ENCODE measurements at regions not wholly inside any gene's neighbourhood (a gene's known extent, or its start where the extent isn't known, plus 50 kb on each side); places are given as distances from the start of the nearest gene placed in this dataset.
A peak's percentile ranks its signal among the peaks of the same experiment; 100 is the strongest.

GRCh38 chr2:236667526-236667925 is 97.9 kb downstream of the ACKR3 start:
- peak; percentile 76 for DNase-seq (ENCODE audit: low spot score)
- intact Hi-C loops (cut with DNase I) = loop anchor here in 1 of 2 donors (1.0 kb wide), 1 partner anchor 48 kb away; no protein-coding TSS in a partner anchor

DNA sequence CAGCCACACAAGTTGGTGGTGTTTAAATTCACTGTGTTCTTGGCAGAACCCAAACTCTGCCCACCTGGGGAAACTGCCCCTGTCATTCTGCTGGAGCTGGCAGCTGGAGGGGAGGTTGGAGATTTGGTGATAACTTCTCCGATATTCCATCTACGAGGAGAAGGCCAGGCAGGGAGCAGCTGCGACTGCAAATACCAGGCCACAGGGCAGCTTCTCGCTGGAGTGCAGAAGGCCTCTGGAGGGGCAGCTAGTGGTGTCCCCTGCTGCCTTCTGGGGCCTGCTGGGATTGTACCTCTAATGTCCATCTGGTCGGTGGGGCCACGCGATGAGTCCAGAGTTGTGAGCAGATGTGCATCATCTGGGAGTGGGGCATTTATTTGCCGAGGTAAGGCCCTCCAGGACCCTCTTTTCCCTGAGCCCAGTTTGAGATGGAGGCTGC is 98.9 kb downstream of the ACKR3 start:
- DNase-seq (ENCODE audit: low spot score) = peak; percentile 67
- intact Hi-C loops (cut with DNase I) = no loop called here

GRCh38 chr2:236670235-236670620 is 100.6 kb downstream of the ACKR3 start:
- DNase-seq (ENCODE audit: low spot score) = peak; percentile 69
- intact Hi-C loops (cut with DNase I) = no loop called here

DNA sequence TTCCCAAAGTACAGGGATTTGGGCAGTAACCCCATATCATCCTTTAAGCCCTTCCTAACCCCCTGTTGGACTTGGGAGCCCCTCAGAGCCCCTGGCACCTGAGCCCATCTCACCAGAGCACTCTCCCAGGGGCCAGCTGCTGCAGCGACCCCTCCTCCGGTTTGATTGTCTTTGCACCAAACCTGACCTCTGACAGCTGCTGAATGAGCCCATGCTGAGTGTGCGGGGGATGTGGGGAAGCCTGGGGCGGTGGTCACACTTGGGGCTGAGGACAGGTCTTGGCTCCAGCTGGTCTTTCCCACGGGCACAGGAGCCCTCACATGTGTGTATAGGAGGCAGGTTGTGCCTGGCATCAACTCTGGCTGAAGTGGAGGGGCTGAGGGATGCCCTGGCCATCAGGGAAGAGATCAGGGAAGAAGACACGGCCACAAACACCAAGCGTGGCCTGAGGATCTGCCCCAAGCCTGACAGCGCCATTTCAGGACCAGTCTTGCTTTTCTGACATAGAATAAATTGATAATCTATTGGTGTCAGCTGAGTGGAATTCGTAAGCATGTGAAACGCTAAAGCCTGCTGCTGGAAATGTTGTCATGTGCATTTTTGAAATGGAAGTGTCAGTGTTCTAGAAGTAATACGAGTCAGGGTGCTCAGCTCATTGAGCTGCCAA is 102.4 kb downstream of the ACKR3 start:
- intact Hi-C loops (cut with DNase I) = loop anchor here in 1 of 2 donors (2.0 kb wide), 1 partner anchor 69 kb away; no protein-coding TSS in a partner anchor
- peak; percentile 37 for DNase-seq (ENCODE audit: low spot score)

DNA sequence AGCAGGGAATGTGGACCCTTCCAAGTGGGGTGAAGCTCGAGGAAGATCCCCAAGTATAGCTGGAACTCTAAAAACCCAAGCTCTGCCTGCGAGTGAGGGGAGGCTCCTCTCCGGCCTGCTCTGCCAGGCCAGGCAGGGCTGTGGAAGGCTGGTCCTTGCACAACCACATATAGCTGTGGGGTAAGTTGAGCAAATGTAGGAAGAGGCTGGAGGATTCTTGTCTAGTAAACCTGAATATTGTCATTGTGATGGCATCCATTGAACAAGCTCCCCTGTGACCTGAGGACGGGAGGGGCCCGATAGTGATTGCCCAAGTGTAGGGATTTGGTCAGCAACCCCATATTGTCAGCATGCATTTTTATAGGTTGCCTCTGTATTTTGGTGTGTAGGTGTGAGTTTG is 103.0 kb downstream of the ACKR3 start:
- intact Hi-C loops (cut with DNase I) = loop anchor here in 1 of 2 donors (2.0 kb wide), 1 partner anchor 68 kb away; no protein-coding TSS in a partner anchor
- DNase-seq (ENCODE audit: low spot score) = peak; percentile 23

DNA sequence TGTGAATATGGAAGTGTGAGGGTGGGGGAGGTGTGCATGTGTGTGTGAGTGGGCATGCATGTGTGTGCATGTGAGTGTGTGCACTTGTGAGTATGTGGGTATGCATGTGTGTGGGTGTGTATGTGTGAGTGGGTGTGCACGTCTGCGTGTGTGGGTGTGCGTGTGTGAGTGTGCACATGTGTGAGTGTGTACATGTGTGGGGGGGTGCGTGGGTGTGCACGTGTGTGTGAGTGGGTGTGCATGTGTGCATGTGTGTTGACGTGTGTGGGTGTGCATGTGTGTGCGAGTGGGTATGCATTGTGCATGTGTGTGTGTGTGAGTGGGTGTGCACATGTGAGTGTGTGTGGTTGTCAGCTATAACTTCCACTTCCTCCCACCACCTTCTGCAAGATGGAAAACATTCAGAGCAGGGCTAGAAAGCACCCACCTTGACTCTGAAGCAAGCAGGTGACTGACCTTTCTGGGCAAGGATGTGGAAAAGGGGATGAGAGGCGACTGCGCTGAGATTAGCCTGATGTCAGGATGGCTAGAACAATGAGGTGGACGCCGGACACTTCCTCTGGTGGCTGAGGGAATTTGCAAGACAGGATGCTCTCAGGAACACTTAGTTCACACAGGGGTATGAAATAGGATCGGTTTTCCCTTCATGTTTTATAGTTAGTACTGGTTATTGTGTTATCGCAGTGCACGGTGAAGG is 103.6 kb downstream of the ACKR3 start:
- peak; percentile 55 for DNase-seq (ENCODE audit: low spot score)
- intact Hi-C loops (cut with DNase I) = loop anchor here in 1 of 2 donors (2.0 kb wide), 1 partner anchor 68 kb away; no protein-coding TSS in a partner anchor

GRCh38 chr2:236673823-236674185 is 104.2 kb downstream of the ACKR3 start:
- DNase-seq (ENCODE audit: low spot score) = peak; percentile 48

DNA sequence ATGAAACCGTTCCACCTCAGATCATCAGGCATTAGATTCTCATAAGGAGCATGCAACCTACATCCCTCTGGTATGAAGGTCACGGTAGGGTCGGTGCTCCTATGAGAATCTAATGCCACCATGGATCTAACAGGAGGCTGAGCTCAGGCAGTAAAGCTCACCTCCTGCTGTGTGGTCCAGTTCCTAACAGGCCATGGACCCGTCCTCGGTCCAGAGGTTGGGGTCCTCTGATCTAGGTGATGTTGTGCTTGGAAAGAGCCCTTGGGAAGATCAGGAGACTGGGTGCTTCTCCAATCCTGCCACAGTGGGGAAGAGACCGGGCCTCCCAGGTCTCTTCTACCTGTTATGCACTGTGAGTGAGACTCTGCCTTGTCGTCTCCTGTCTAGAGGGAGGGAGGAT is 104.6 kb downstream of the ACKR3 start:
- intact Hi-C loops (cut with DNase I) = no loop called here
- peak; percentile 59 for DNase-seq (ENCODE audit: low spot score)

More at GRCh38 chr2:236673823-236674185, 104.2 kb downstream of the ACKR3 start:
- intact Hi-C loops (cut with DNase I) = loop anchor here in 1 of 2 donors (2.0 kb wide), 1 partner anchor 67 kb away; no protein-coding TSS in a partner anchor

- no peak for DNase-seq (ENCODE audit: low spot score)
- intact Hi-C loops (cut with DNase I) = no loop called here
Observed at GRCh38 chr2:236674646-236675045, 105.0 kb downstream of the ACKR3 start.

GRCh38 chr2:236675051-236675450 is 105.4 kb downstream of the ACKR3 start:
- intact Hi-C loops (cut with DNase I) = no loop called here
- DNase-seq (ENCODE audit: low spot score) = no peak

- intact Hi-C loops (cut with DNase I) = no loop called here
- DNase-seq (ENCODE audit: low spot score) = no peak
Observed at GRCh38 chr2:236675526-236675925, 105.9 kb downstream of the ACKR3 start.

- intact Hi-C loops (cut with DNase I) = no loop called here
- no peak for DNase-seq (ENCODE audit: low spot score)
Observed at GRCh38 chr2:236676136-236676873, 106.7 kb downstream of the ACKR3 start.

DNA sequence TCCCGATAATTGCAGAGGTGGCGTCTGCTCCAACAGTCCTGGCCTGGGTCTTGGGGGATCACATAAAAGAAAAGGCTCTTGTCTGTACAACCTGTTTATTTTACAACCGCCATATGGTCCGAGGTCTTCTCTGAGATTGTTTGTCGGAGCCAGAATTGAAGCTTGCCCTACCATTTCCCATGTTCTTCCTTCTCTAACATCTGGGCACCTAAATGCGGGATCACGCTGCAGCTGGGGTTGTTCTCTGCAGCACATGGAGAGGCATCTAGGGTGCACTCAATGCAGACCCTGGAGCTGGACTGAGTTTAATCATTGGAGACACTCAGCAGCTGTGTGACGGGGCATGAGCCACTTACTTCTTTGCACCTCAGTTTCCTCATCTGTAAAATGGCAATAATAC is 107.7 kb downstream of the ACKR3 start:
- intact Hi-C loops (cut with DNase I) = no loop called here
- DNase-seq (ENCODE audit: low spot score) = no peak

GRCh38 chr2:236678307-236678975 is 108.8 kb downstream of the ACKR3 start:
- intact Hi-C loops (cut with DNase I) = no loop called here
- DNase-seq (ENCODE audit: low spot score) = peak; percentile 63

- DNase-seq (ENCODE audit: low spot score) = no peak
- intact Hi-C loops (cut with DNase I) = no loop called here
Observed at GRCh38 chr2:236679884-236680860, 110.5 kb downstream of the ACKR3 start.

DNA sequence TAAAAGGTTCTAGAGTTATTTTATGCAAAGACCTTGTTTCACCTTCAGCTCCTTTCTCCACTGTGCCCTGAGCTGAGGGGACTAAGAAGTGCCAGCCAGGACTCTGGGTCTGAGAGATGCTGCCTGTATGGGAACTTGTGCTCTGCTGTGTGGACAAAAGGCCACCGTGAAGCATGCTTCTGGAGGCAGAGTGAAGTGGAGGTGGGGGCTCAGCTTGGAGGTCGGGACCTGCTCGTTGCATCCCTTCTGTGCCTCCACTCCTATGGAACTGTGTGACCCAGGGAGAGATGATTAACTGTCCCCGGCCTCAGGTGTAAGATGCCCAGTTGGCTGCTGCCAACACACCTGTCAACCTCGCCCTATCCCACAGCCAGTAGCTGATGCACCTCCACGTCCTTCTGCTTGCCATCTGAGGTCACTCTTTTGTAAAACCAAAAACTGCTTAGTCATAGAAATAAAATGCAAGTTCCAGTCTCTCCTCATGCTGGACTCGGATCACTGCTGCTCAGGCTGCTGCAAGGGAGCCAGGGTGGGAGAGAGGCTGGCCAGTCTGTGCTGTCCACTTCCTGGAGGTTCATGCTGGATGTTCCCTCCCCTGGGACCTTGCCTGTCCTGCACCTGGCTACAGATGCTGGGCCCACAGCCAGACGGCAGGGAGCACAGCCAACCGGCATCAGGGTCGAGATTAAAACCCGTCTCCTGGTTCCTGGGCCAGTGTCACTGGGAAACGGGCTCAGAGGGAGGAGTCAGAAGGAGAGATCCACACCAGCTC is 113.2 kb downstream of the ACKR3 start:
- intact Hi-C loops (cut with DNase I) = no loop called here
- peak; percentile 35 for DNase-seq (ENCODE audit: low spot score)

DNA sequence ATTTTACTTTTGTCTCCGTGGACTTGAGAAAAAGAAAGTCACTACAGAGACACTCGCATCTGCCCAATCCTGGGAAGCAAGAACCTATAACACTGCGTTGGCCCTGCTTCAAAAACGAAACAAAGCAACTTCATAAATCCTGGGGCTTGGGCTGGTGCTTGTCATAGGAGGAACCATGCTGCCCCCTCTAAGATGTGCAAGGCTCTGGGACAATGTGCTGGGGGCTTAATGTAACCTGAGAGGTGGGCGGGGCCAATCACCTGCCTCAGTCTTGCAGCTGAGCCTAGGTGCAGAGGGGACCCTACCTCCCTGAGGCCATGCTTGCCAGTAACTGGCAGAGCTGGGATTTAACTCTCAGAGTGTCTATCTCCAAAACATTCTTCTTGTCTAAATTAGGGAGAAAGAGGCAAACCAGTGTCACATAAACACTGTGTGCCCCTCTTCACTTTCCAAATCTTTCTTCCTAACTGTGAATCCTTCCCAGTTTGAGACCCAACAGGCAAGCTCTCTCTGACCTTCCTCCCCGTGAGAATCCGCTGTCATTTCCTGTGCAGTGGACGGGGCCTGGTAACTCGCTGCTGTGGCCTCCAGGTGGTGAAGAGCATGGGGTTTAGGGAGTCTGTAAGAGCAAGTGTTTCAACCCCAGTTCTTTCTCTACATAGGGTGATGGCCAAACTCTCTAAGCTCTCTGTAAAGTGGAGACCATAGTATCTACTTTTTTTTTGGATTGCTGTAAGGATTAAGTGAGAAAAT is 115.1 kb downstream of the ACKR3 start:
- intact Hi-C loops (cut with DNase I) = no loop called here
- no peak for DNase-seq (ENCODE audit: low spot score)

All from posterior vena cava (tissue), 2 donors.